ENCODE measurements at regions not wholly inside any gene's neighbourhood (a gene's known extent, or its start where the extent isn't known, plus 50 kb on each side); places are given as distances from the start of the nearest gene placed in this dataset.

- TF ChIP-seq USF2 (CRISPR knock-in tag; IDR thresholded peaks at IDR 0.05): no peak
- no peak for TF ChIP-seq ZNF277 (CRISPR knock-in tag; IDR thresholded peaks at IDR 0.05; ENCODE audit: borderline replicate concordance)
- 0 out of 4 replicates have a peak, but pooled peaks of 1 of the 2 experiments have one; percentile 41 for TF ChIP-seq TEAD1 (CRISPR knock-in tag; IDR thresholded peaks at IDR 0.05)
- TF ChIP-seq PBX2 (CRISPR knock-in tag; IDR thresholded peaks at IDR 0.05; ENCODE audit: low read depth): no peak
- TF ChIP-seq PBX2 (tag; conservative IDR thresholded peaks at IDR 0.05; ENCODE audit: low read depth): 0 out of 2 replicates have a peak, but pooled peaks have one; percentile 16
- peak; percentile 49; the same call in 1 of the 2 replicates for TF ChIP-seq ESRRA (IDR thresholded peaks at IDR 0.05; ENCODE audit: borderline replicate concordance, low read depth)
- TF ChIP-seq ZBTB11 (CRISPR knock-in tag; IDR thresholded peaks at IDR 0.05): no peak
- TF ChIP-seq ARID3A (IDR thresholded peaks at IDR 0.05; ENCODE audit: borderline replicate concordance, low read depth, low read length): no peak
- no peak for TF ChIP-seq YBX1 (IDR thresholded peaks at IDR 0.05)
- TF ChIP-seq TOE1 (IDR thresholded peaks at IDR 0.05; ENCODE audit: borderline replicate concordance): peak; percentile 73; the same call in 1 of the 2 replicates
- TF ChIP-seq TOE1 (CRISPR knock-in tag; IDR thresholded peaks at IDR 0.05; ENCODE audit: borderline replicate concordance, low read depth): no peak
- TF ChIP-seq SMAD4 (CRISPR knock-in tag; conservative IDR thresholded peaks at IDR 0.05): peak; percentile 79
- peak in 1 of 2 experiments; percentile 10; a peak in 1 of 4 replicates for TF ChIP-seq TBL1XR1 (IDR thresholded peaks at IDR 0.05; ENCODE audit: low read length in 2 of 2)
- 0 out of 2 replicates have a peak, but pooled peaks have one; percentile 4 for TF ChIP-seq ZNF830 (CRISPR knock-in tag; IDR thresholded peaks at IDR 0.05)
Observed at GRCh38 chr1:38265293-38266196, 219.0 kb upstream of the POU3F1 start (continued).

Measured in K562 (cell line).